ENCODE measurements at regions not wholly inside any gene's neighbourhood (a gene's known extent, or its start where the extent isn't known, plus 50 kb on each side); places are given as distances from the start of the nearest gene placed in this dataset.

- H3K23ac ChIP-seq (ENCODE audit: insufficient read length, low read depth, low read length) = no peak overlapping the region
- H2BK20ac ChIP-seq (ENCODE audit: low read depth, low read length, poor library complexity, severe bottlenecking) = no peak overlapping the region
- H4K5ac ChIP-seq (ENCODE audit: insufficient read length, low read depth, low read length) = no peak overlapping the region
- H3K27ac ChIP-seq (ENCODE audit: insufficient read length, low read depth, low read length) = no peak overlapping the region
- no peak overlapping the region for H2BK5ac ChIP-seq (ENCODE audit: insufficient read length, low read length)
- no peak overlapping the region for H3T11ph ChIP-seq (ENCODE audit: low read length)
- no peak overlapping the region for H3K4ac ChIP-seq (ENCODE audit: low read depth, low read length)
- no peak overlapping the region for H4K8ac ChIP-seq (replicated peaks; ENCODE audit: insufficient read length, low read depth, low read length)
- H4K20me1 ChIP-seq (ENCODE audit: control insufficient read depth, insufficient read depth, insufficient read length) = no peaks in the 10 kb centered on the region
- peaks cover 6 to 16% of the 10 kb centered on the region in 2 experiments for H3K9me3 Mint-ChIP-seq
- H2AFZ ChIP-seq (ENCODE audit: low read length) = no peak overlapping the region
- no peaks in the 10 kb centered on the region; a peak in 1 of 7 replicates for H3K36me3 Mint-ChIP-seq (ENCODE audit: insufficient read depth in 1 of 3, low read depth in 3 of 3)
- H3K27ac Mint-ChIP-seq = no peak overlapping the region
- H4K91ac ChIP-seq (ENCODE audit: insufficient read length, low read depth, low read length) = no peak overlapping the region
- no peak overlapping the region for H3K4me2 ChIP-seq (ENCODE audit: insufficient read depth, insufficient read length, low read length)
- H3K79me1 ChIP-seq (ENCODE audit: insufficient read depth, low read depth, low read length, poor library complexity, severe bottlenecking) = no peaks in the 10 kb centered on the region
- H3K14ac ChIP-seq (ENCODE audit: insufficient read depth, low read length) = no peak overlapping the region
- no peaks in the 10 kb centered on the region for H3K9me3 ChIP-seq (ENCODE audit: control insufficient read depth, low read depth, low read length)
- no peak for TF ChIP-seq CTCF (conservative IDR thresholded peaks at IDR 0.05)
- H2AK5ac ChIP-seq (ENCODE audit: insufficient read length, low read length) = no peak overlapping the region
- H3K18ac ChIP-seq (ENCODE audit: insufficient read length, low read depth, low read length) = no peak overlapping the region
- H3K79me2 ChIP-seq (ENCODE audit: insufficient read depth, low read length) = no peaks in the 10 kb centered on the region
- H3K56ac ChIP-seq (ENCODE audit: insufficient read length, low read depth, low read length) = no peak overlapping the region
- peaks cover 0 to 4% of the 10 kb centered on the region in 2 experiments; a peak in 1 of 4 replicates for H3K4me1 Mint-ChIP-seq
- H3K27me3 Mint-ChIP-seq (ENCODE audit: low read depth) = peaks cover 21% of the 10 kb centered on the region
- H2BK12ac ChIP-seq (ENCODE audit: insufficient read length, low read depth, low read length) = no peak overlapping the region
- DNase-seq = no peak
- no peak overlapping the region for H3K4me3 Mint-ChIP-seq
- H3K9ac ChIP-seq (ENCODE audit: extremely low read depth, insufficient read length, low read length) = no peak overlapping the region
- no peak overlapping the region for H2BK15ac ChIP-seq (ENCODE audit: low read depth, low read length)
- H3K27me3 ChIP-seq (ENCODE audit: insufficient read depth, low read length) = no peaks in the 10 kb centered on the region
- no peak overlapping the region for H2BK120ac ChIP-seq (ENCODE audit: low read depth, low read length, poor library complexity, severe bottlenecking)
- H3K23me2 ChIP-seq (ENCODE audit: insufficient read length, low read depth, low read length, poor library complexity, severe bottlenecking) = no peaks in the 10 kb centered on the region
- WGBS (ENCODE audit: extremely low coverage, insufficient read length, low lambda C conversion rate) = no CpG with 5 or more reads among the region's 3 CpGs
- no peaks in the 10 kb centered on the region for H3K4me1 ChIP-seq (ENCODE audit: insufficient read depth, low read length)
Measured at GRCh38 chr9:34876096-34876495, 82.0 kb upstream of the PHF24 start.

Measured in H9 (cell line).